Fibroblast of pulmonary artery (primary cell): ENCODE measurements at regions not wholly inside any gene's neighbourhood (a gene's known extent, or its start where the extent isn't known, plus 50 kb on each side); places are given as distances from the start of the nearest gene placed in this dataset.

Experiments
- DNase-seq: peaks from one replicate; pipeline ENCODE4 v3.0.0-alpha.2; 2010; ENCODE audit warnings: low read depth
- H3K4me3 ChIP-seq: replicated peaks from 2 replicates; pipeline ENCODE4 v1.5.1; 2011; ENCODE audit warnings: low read depth, mild to moderate bottlenecking, control low read depth, low read length, moderate library complexity
- TF ChIP-seq, protein P1 (sequence below): IDR thresholded peaks from 2 replicates; pipeline ENCODE4 v1.5.1; 2011; ENCODE audit warnings: mild to moderate bottlenecking, control low read depth, low read length, inconsistent platforms; ENCODE audit errors: missing control alignments

DNA sequence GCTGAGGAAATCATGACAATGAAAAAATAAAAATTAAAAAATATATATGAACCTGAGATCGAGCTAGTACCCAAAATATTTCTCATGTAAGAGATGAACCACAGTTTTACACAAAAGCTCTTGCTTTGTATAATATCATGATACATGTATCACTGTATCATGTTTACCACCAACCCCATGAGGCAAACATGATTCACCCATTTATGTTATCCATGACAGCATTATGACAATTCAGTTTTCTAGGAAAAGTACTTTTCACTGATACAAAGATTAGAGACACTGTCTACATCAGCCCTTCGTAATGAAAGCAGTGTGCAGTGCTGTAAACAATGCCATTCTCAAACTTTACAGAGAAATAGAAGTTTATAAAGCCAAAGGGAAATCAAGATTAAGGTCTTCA lies 852.5 kb upstream of the LRRC4C start:
- TF ChIP-seq, protein P1, sequence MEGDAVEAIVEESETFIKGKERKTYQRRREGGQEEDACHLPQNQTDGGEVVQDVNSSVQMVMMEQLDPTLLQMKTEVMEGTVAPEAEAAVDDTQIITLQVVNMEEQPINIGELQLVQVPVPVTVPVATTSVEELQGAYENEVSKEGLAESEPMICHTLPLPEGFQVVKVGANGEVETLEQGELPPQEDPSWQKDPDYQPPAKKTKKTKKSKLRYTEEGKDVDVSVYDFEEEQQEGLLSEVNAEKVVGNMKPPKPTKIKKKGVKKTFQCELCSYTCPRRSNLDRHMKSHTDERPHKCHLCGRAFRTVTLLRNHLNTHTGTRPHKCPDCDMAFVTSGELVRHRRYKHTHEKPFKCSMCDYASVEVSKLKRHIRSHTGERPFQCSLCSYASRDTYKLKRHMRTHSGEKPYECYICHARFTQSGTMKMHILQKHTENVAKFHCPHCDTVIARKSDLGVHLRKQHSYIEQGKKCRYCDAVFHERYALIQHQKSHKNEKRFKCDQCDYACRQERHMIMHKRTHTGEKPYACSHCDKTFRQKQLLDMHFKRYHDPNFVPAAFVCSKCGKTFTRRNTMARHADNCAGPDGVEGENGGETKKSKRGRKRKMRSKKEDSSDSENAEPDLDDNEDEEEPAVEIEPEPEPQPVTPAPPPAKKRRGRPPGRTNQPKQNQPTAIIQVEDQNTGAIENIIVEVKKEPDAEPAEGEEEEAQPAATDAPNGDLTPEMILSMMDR: no peak
- H3K4me3 ChIP-seq: no peak overlapping the region
- DNase-seq: no peak

DNA sequence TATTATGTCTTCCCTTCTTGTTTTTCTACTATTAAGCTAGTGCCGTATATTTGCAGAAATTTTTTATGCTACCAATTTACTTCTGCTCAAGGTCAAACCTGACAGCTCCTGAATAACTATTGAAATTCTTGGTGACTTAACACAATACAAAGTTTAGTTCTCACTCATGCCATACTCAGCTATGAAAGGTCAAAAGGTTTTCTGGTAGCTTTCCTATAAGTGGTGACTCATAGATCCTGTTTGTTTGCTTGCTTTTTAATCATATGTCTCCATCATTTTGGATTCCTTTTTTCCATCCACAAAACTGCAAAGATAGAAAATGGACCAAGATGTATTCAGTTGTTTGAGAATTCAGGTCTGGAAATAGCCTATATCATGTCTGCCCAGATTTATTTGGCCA lies 855.8 kb upstream of the LRRC4C start:
- peak; percentile 65 for DNase-seq
- TF ChIP-seq, protein P1: no peak

DNA sequence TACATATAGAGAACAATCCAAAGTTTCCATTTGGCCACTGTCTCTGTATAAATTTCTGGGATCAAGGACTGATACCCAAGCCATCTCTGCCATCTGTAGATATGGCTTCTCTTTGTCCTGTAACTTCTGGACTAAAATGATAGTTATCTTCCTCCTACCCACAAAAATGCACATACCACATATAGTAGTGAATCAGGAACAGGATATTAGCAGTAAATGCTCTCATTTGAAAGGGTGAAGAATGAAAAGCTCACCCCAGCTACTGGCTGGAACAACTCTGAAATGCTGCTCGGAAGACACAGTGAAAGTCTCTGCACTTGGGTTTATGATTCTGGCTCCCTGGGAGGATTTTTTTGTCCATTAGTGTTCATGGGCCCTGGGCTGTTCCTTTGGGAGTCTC lies 856.4 kb upstream of the LRRC4C start:
- TF ChIP-seq, protein P1: no peak
- no peak overlapping the region for H3K4me3 ChIP-seq

More for the DNA sequence above, 855.8 kb upstream of the LRRC4C start:
- H3K4me3 ChIP-seq: no peak overlapping the region

DNA sequence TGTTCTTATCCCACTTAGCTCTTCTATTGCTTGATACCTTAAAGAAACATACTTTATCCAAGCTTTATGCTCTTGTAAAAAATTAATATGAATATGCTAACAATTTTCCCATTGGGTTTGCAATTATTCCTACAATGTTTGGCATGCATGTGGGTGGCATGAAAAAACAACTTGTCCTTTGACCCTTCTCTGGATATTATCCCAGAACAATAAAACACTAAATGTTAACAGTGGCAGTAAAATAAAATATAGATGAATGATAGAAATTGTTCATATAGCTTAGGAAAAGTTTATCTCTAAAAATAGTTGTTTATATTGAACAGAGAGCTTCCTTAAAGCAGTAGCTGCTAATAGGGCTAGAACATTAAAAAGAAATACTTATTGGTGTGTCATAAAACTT lies 860.5 kb upstream of the LRRC4C start:
- DNase-seq: peak; percentile 29
- H3K4me3 ChIP-seq: no peak overlapping the region
- TF ChIP-seq, protein P1: no peak

More for the DNA sequence above, 856.4 kb upstream of the LRRC4C start:
- DNase-seq: peak; percentile 26

DNA sequence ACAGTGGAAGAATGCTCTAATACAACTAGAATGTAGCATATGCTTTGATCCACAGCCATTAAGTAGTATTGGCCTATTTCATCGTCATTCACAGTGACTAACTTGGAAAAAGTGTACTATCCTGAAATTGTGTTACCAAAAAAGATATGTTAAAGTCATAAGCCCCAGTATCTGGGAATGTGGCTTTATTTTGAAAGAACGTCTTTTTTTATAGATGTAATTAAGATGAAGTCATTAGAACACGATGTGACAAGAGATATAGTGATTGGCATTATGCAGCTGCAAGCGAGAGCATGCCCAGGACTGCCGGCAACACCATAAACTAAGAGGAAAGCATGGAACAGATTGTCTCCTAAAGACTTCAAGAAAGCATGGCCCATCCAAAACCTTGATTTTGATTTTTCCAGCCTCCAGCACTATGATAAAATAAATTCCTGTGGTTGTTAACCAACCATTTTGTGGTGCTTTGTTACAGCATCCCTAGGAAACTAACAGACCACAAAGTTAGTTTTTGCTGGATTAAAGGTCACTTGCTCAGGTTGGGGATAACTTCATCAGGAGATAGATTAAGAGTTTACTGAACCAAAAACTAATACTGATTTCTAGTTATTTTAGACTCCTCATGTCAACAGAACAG lies 870.6 kb upstream of the LRRC4C start:
- no peak overlapping the region for H3K4me3 ChIP-seq
- peak; percentile 58 for DNase-seq
- TF ChIP-seq, protein P1: no peak

DNA sequence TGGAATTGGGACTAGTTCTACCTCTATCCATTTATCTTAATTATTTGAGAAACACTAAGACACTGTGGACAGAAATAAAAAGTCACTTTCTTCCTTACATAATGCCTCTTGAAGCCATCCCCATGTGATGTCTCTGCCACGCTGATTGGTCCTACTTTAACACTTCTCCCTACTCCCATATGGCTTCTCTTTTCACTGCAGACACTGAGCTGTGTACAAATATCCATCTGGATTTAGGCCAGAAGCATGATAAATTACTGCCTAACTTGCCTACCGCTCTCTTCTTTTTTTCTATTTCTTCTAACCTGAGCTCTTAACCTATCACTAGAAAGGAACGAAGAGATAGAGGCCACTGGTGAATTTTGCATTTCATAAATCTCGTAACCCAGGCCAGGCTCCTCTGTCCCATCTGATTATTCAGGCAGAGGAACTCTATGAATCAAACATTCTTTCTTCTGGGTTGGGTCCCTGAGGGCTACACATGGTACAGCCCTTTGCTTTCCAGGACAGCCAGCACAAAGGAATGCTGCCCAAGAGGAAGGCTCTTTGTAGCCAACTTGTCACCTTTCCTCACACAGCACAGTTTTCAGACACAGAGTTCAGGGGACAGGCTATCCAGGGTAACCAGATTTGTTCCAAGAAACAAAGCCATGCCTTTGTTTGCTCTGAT lies 878.5 kb upstream of the LRRC4C start:
- TF ChIP-seq, protein P1: no peak
- no peak for DNase-seq
- no peak overlapping the region for H3K4me3 ChIP-seq
